Fibroblast of lung (primary cell): ENCODE measurements at regions not wholly inside any gene's neighbourhood (a gene's known extent, or its start where the extent isn't known, plus 50 kb on each side); places are given as distances from the start of the nearest gene placed in this dataset.

Source experiments
- DNase-seq, 2 donors: peaks; one replicate each; pipeline versions ENCODE4 v3.0.0 to v3.0.0-alpha.2; 2010; ENCODE audit warnings: low read depth in 2 of 2
- H2AFZ ChIP-seq: 2 replicates; pipeline ENCODE4 v1.5.1; 2012; ENCODE audit warnings: low read length, control low read depth, inconsistent platforms
- H3K27ac ChIP-seq: 2 replicates; pipeline ENCODE4 v1.5.1; 2011; ENCODE audit warnings: low read length, control low read depth; ENCODE audit not compliant: insufficient read depth
- H3K27me3 ChIP-seq: 2 replicates; pipeline ENCODE4 v1.5.1; 2011; ENCODE audit warnings: mild to moderate bottlenecking, low read length; ENCODE audit not compliant: control insufficient read depth, insufficient read depth
- H3K36me3 ChIP-seq: 2 replicates; pipeline ENCODE4 v1.5.1; 2011; ENCODE audit warnings: low read length; ENCODE audit not compliant: control insufficient read depth, insufficient read depth
- H3K4me1 ChIP-seq: 2 replicates; pipeline ENCODE4 v1.5.1; 2011; ENCODE audit warnings: low read length; ENCODE audit not compliant: control insufficient read depth, insufficient read depth; ENCODE audit errors: extremely low read depth
- H3K4me2 ChIP-seq: 2 replicates; pipeline ENCODE4 v1.5.1; 2011; ENCODE audit warnings: low read length, control low read depth; ENCODE audit not compliant: insufficient read depth; ENCODE audit errors: extremely low read depth
- H3K4me3 ChIP-seq, 4 experiments: fragments of 200-600 bp in 1 of 4; sonication (generic) in 1 of 4; replicated peaks in 1 of 4; 2 replicates each; pipeline ENCODE4 v1.5.1; 2011 to 2016; ENCODE audit warnings: low read length in 4 of 4, low read depth in 3 of 4, mild to moderate bottlenecking in 3 of 4, control low read depth in 2 of 4, inconsistent platforms in 1 of 4, mixed read lengths in 1 of 4; ENCODE audit not compliant: insufficient read depth in 1 of 4; ENCODE audit errors: control extremely low read depth in 1 of 4
- H3K79me2 ChIP-seq: 2 replicates; pipeline ENCODE4 v1.5.1; 2012; ENCODE audit warnings: mild to moderate bottlenecking, low read length, inconsistent platforms; ENCODE audit not compliant: control insufficient read depth, insufficient read depth
- H3K9ac ChIP-seq: 2 replicates; pipeline ENCODE4 v1.5.1; 2011; ENCODE audit warnings: mild to moderate bottlenecking, low read length, control low read depth; ENCODE audit not compliant: insufficient read depth
- H3K9me3 ChIP-seq: 2 replicates; pipeline ENCODE4 v1.5.1; 2012; ENCODE audit warnings: low read depth, low read length; ENCODE audit not compliant: control insufficient read depth, insufficient read depth
- H4K20me1 ChIP-seq: 2 replicates; pipeline ENCODE4 v1.5.1; 2011; ENCODE audit warnings: low read length; ENCODE audit not compliant: control insufficient read depth, insufficient read depth; ENCODE audit errors: extremely low read depth
- EZH2 ChIP-seq: IDR thresholded peaks from 2 replicates; pipeline ENCODE4 v1.5.1; 2012; ENCODE audit warnings: low read length, control low read depth, mild to moderate bottlenecking; ENCODE audit errors: missing control alignments
- TF ChIP-seq, protein P1 (sequence below), 2 donors: IDR thresholded peaks in 1 of 2; conservative IDR thresholded peaks in 1 of 2; 1 replicate in 1 of 2; 2 replicates in 1 of 2; pipeline ENCODE4 v1.5.1; 2011 to 2012; ENCODE audit warnings: low read length in 2 of 2, control low read depth in 1 of 2, inconsistent platforms in 1 of 2, low read depth in 1 of 2, mild to moderate bottlenecking in 1 of 2

DNA sequence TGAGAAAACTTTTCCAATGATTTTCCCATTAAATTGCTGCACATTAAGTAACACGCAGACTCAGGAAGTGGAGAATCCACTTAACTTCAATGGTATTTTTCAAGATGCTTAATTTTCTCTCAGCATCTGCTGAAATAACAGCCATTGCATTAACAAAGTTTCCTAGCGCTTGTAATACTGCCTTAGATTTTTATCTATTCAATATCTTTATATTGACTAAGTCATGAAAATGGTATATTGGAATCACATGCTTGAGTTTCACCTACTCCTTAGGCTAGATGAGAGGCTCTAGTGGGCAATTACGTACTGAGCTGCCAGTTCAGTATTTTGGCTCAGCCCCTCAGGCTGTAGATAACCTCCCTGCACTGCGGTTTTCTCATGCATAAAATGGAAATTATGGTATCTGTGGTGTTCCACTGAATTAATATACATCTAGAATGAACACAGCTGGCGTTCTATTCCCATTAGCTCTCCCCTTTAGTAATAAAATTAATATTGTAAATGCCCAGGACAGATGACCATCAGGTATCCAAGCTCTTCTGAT lies 112.9 kb downstream of the MTX3 start:
- Histone ChIP-seq H2AFZ (no peak overlapping the region), H3K9me3 (no peaks in the 10 kb centered on the region), H3K27me3 (peaks cover 2% of the 10 kb centered on the region), H3K4me1 (no peaks in the 10 kb centered on the region), H3K36me3 (no peaks in the 10 kb centered on the region), H3K4me3 (no peak overlapping the region), H3K9ac (no peak overlapping the region), H3K4me2 (no peak overlapping the region), H4K20me1 (no peaks in the 10 kb centered on the region), H3K27ac (no peak overlapping the region), H3K79me2 (no peaks in the 10 kb centered on the region)
- TF ChIP-seq EZH2: no peak
- TF ChIP-seq, protein P1, sequence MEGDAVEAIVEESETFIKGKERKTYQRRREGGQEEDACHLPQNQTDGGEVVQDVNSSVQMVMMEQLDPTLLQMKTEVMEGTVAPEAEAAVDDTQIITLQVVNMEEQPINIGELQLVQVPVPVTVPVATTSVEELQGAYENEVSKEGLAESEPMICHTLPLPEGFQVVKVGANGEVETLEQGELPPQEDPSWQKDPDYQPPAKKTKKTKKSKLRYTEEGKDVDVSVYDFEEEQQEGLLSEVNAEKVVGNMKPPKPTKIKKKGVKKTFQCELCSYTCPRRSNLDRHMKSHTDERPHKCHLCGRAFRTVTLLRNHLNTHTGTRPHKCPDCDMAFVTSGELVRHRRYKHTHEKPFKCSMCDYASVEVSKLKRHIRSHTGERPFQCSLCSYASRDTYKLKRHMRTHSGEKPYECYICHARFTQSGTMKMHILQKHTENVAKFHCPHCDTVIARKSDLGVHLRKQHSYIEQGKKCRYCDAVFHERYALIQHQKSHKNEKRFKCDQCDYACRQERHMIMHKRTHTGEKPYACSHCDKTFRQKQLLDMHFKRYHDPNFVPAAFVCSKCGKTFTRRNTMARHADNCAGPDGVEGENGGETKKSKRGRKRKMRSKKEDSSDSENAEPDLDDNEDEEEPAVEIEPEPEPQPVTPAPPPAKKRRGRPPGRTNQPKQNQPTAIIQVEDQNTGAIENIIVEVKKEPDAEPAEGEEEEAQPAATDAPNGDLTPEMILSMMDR (conservative IDR thresholded peaks at IDR 0.05 in 1 of 2, IDR thresholded peaks at IDR 0.05 in 1 of 2; ENCODE audit: low read depth in 1 of 2, low read length in 2 of 2): no peak
- no peak for DNase-seq

- no peaks in the 10 kb centered on the region for H3K9me3 ChIP-seq
- no peak for TF ChIP-seq EZH2
- TF ChIP-seq, protein P1 (conservative IDR thresholded peaks at IDR 0.05 in 1 of 2, IDR thresholded peaks at IDR 0.05 in 1 of 2; ENCODE audit: low read depth in 1 of 2, low read length in 2 of 2): no peak
- H3K9ac ChIP-seq: no peak overlapping the region
- no peaks in the 10 kb centered on the region for H3K36me3 ChIP-seq
- peaks cover 5% of the 10 kb centered on the region for H3K27me3 ChIP-seq
- no peak overlapping the region for H3K4me2 ChIP-seq
- no peaks in the 10 kb centered on the region for H3K4me1 ChIP-seq
- no peak overlapping the region for H3K4me3 ChIP-seq
- peak in 1 of 2 donors; percentile 65 for DNase-seq
- H4K20me1 ChIP-seq: no peaks in the 10 kb centered on the region
- no peaks in the 10 kb centered on the region for H3K79me2 ChIP-seq
- H3K27ac ChIP-seq: no peak overlapping the region
- no peak overlapping the region for H2AFZ ChIP-seq
Observed at GRCh38 chr5:79876456-79876855, 114.6 kb downstream of the MTX3 start.

GRCh38 chr5:79875230-79875629 lies 115.8 kb downstream of the MTX3 start:
- H3K4me3 ChIP-seq: no peak overlapping the region
- no peak overlapping the region for H3K9ac ChIP-seq
- no peaks in the 10 kb centered on the region for H3K9me3 ChIP-seq
- no peak for TF ChIP-seq EZH2
- TF ChIP-seq, protein P1 (conservative IDR thresholded peaks at IDR 0.05 in 1 of 2, IDR thresholded peaks at IDR 0.05 in 1 of 2; ENCODE audit: low read depth in 1 of 2, low read length in 2 of 2): no peak
- no peaks in the 10 kb centered on the region for H3K79me2 ChIP-seq
- no peak overlapping the region for H3K4me2 ChIP-seq
- no peaks in the 10 kb centered on the region for H3K4me1 ChIP-seq
- H3K27me3 ChIP-seq: peaks cover 5% of the 10 kb centered on the region
- DNase-seq: peak in 1 of 2 donors; percentile 30
- no peak overlapping the region for H3K27ac ChIP-seq
- H4K20me1 ChIP-seq: no peaks in the 10 kb centered on the region
- H3K36me3 ChIP-seq: no peaks in the 10 kb centered on the region
- H2AFZ ChIP-seq: no peak overlapping the region
